Osteocyte (in vitro differentiated cells): ENCODE measurements at regions not wholly inside any gene's neighbourhood (a gene's known extent, or its start where the extent isn't known, plus 50 kb on each side); places are given as distances from the start of the nearest gene placed in this dataset.

Experiments
- DNase-seq: peaks from one replicate; pipeline ENCODE4 v3.0.0; 2021; ENCODE audit warnings: mixed read lengths; ENCODE audit not compliant: unreplicated experiment; ENCODE audit errors: extremely low spot score
- H3K27ac Mint-ChIP-seq: one replicate; pipeline ENCODE4 v1.8.0; 2021; ENCODE audit warnings: mild to moderate bottlenecking, mixed read lengths; ENCODE audit not compliant: unreplicated experiment
- H3K27me3 Mint-ChIP-seq: one replicate; pipeline ENCODE4 v1.8.0; 2021; ENCODE audit warnings: mixed read lengths; ENCODE audit not compliant: unreplicated experiment
- H3K36me3 Mint-ChIP-seq: one replicate; pipeline ENCODE4 v1.8.0; 2021; ENCODE audit warnings: mixed read lengths; ENCODE audit not compliant: unreplicated experiment
- H3K4me1 Mint-ChIP-seq: one replicate; pipeline ENCODE4 v1.8.0; 2021; ENCODE audit warnings: mixed read lengths; ENCODE audit not compliant: unreplicated experiment
- H3K4me3 Mint-ChIP-seq: one replicate; pipeline ENCODE4 v1.8.0; 2021; ENCODE audit warnings: mild to moderate bottlenecking, moderate library complexity, mixed read lengths; ENCODE audit not compliant: unreplicated experiment
- H3K9me3 Mint-ChIP-seq: one replicate; pipeline ENCODE4 v1.8.0; 2021; ENCODE audit warnings: mixed read lengths; ENCODE audit not compliant: unreplicated experiment
- CTCF ChIP-seq: fragments of 200-600 bp; sonication (generic); IDR thresholded peaks from 2 replicates; pipeline ENCODE4 v1.5.0; 2021; ENCODE audit warnings: antibody characterized with exemption, mild to moderate bottlenecking, moderate library complexity

- TF ChIP-seq CTCF = no peak
- Mint-ChIP-seq H3K36me3 (no peaks in the 10 kb centered on the region), H3K27me3 (peaks cover 3% of the 10 kb centered on the region), H3K4me3 (no peak overlapping the region), H3K27ac (no peak overlapping the region), H3K9me3 (no peaks in the 10 kb centered on the region), H3K4me1 (peaks cover 3% of the 10 kb centered on the region)
- DNase-seq = no peak
Measured at GRCh38 chr5:168147568-168148360, 143.7 kb upstream of the WWC1 start.

GRCh38 chr5:168151041-168151440 lies 140.4 kb upstream of the WWC1 start:
- Mint-ChIP-seq H3K4me3 (no peak overlapping the region), H3K27me3 (peaks cover 2% of the 10 kb centered on the region), H3K4me1 (no peaks in the 10 kb centered on the region)

GRCh38 chr5:168152660-168153059 lies 138.8 kb upstream of the WWC1 start:
- no peaks in the 10 kb centered on the region for H3K4me1 Mint-ChIP-seq
- no peak overlapping the region for H3K27ac Mint-ChIP-seq

More at GRCh38 chr5:168151041-168151440, 140.4 kb upstream of the WWC1 start:
- H3K27ac Mint-ChIP-seq = no peak overlapping the region
- no peak for DNase-seq
- H3K36me3 Mint-ChIP-seq = no peaks in the 10 kb centered on the region
- no peak for TF ChIP-seq CTCF
- H3K9me3 Mint-ChIP-seq = no peaks in the 10 kb centered on the region

GRCh38 chr5:168153263-168153875 lies 138.1 kb upstream of the WWC1 start:
- TF ChIP-seq CTCF = no peak
- Mint-ChIP-seq H3K27ac (no peak overlapping the region), H3K9me3 (no peaks in the 10 kb centered on the region), H3K4me1 (no peaks in the 10 kb centered on the region), H3K36me3 (no peaks in the 10 kb centered on the region), H3K4me3 (no peak overlapping the region), H3K27me3 (no peaks in the 10 kb centered on the region)
- DNase-seq = no peak

More at GRCh38 chr5:168152660-168153059, 138.8 kb upstream of the WWC1 start:
- Mint-ChIP-seq H3K4me3 (no peak overlapping the region), H3K27me3 (no peaks in the 10 kb centered on the region), H3K9me3 (no peaks in the 10 kb centered on the region), H3K36me3 (no peaks in the 10 kb centered on the region)
- DNase-seq = no peak
- TF ChIP-seq CTCF = no peak

GRCh38 chr5:168153876-168154270 lies 137.6 kb upstream of the WWC1 start:
- DNase-seq = no peak
- Mint-ChIP-seq H3K36me3 (no peaks in the 10 kb centered on the region), H3K9me3 (no peaks in the 10 kb centered on the region), H3K4me1 (no peaks in the 10 kb centered on the region), H3K27me3 (no peaks in the 10 kb centered on the region), H3K27ac (no peak overlapping the region), H3K4me3 (no peak overlapping the region)
- TF ChIP-seq CTCF = no peak
